ENCODE measurements at regions not wholly inside any gene's neighbourhood (a gene's known extent, or its start where the extent isn't known, plus 50 kb on each side); places are given as distances from the start of the nearest gene placed in this dataset.
"Not testable (repeated sequence)": the region's sequence is repeated elsewhere in the genome, so short reads cannot be mapped to it uniquely, and the experiment has no call there.

- no peak for TF ChIP-seq CTCF (IDR thresholded peaks at IDR 0.05; ENCODE audit: low read depth, low read length)
- peak; percentile 28 for DNase-seq (ENCODE audit: low read depth, low spot score)
- H3K4me3 ChIP-seq (ENCODE audit: low read depth, low read length): no peak overlapping the region
- in situ Hi-C loops (cut with HindIII; ENCODE audit: low sequenced_read_pairs): no loop called here
Measured at GRCh38 chr21:35163411-35163810, 114.3 kb upstream of the RUNX1 start.

- in situ Hi-C loops (cut with HindIII; ENCODE audit: low sequenced_read_pairs): no loop called here
- no peak for DNase-seq (ENCODE audit: low read depth, low spot score)
- no peak overlapping the region for H3K4me3 ChIP-seq (ENCODE audit: low read depth, low read length)
- no peak for TF ChIP-seq CTCF (IDR thresholded peaks at IDR 0.05; ENCODE audit: low read depth, low read length)
Measured at GRCh38 chr21:35162831-35163230, 113.7 kb upstream of the RUNX1 start.

GRCh38 chr21:35159881-35160280 lies 110.8 kb upstream of the RUNX1 start:
- peak; percentile 60 for DNase-seq (ENCODE audit: low read depth, low spot score)
- no peak overlapping the region for H3K4me3 ChIP-seq (ENCODE audit: low read depth, low read length)
- in situ Hi-C loops (cut with HindIII; ENCODE audit: low sequenced_read_pairs): no loop called here
- no peak for TF ChIP-seq CTCF (IDR thresholded peaks at IDR 0.05; ENCODE audit: low read depth, low read length)

GRCh38 chr21:35157374-35157773 lies 108.3 kb upstream of the RUNX1 start:
- H3K4me3 ChIP-seq (ENCODE audit: low read depth, low read length); in situ Hi-C loops (cut with HindIII; ENCODE audit: low sequenced_read_pairs); DNase-seq (ENCODE audit: low read depth, low spot score): not testable (repeated sequence)

GRCh38 chr21:35156293-35157278 lies 107.5 kb upstream of the RUNX1 start:
- in situ Hi-C loops (cut with HindIII; ENCODE audit: low sequenced_read_pairs): no loop called here
- no peak for TF ChIP-seq CTCF (IDR thresholded peaks at IDR 0.05; ENCODE audit: low read depth, low read length)
- DNase-seq (ENCODE audit: low read depth, low spot score): no peak

GRCh38 chr21:35154788-35155187 lies 105.7 kb upstream of the RUNX1 start:
- DNase-seq (ENCODE audit: low read depth, low spot score): no peak
- no peak overlapping the region for H3K4me3 ChIP-seq (ENCODE audit: low read depth, low read length)
- in situ Hi-C loops (cut with HindIII; ENCODE audit: low sequenced_read_pairs): no loop called here
- no peak for TF ChIP-seq CTCF (IDR thresholded peaks at IDR 0.05; ENCODE audit: low read depth, low read length)

More at GRCh38 chr21:35156293-35157278, 107.5 kb upstream of the RUNX1 start:
- H3K4me3 ChIP-seq (ENCODE audit: low read depth, low read length): no peak overlapping the region

GRCh38 chr21:35153671-35154070 lies 104.6 kb upstream of the RUNX1 start:
- no peak for TF ChIP-seq CTCF (IDR thresholded peaks at IDR 0.05; ENCODE audit: low read depth, low read length)
- in situ Hi-C loops (cut with HindIII; ENCODE audit: low sequenced_read_pairs): no loop called here
- no peak for DNase-seq (ENCODE audit: low read depth, low spot score)
- H3K4me3 ChIP-seq (ENCODE audit: low read depth, low read length): no peak overlapping the region
